GM12865 (cell line): ENCODE measurements at regions not wholly inside any gene's neighbourhood (a gene's known extent, or its start where the extent isn't known, plus 50 kb on each side); places are given as distances from the start of the nearest gene placed in this dataset.

Experiments
- DNase-seq: peaks from one replicate; pipeline ENCODE4 v3.0.0; 2010; ENCODE audit warnings: low read depth
- H3K4me3 ChIP-seq: 2 replicates; pipeline ENCODE4 v1.5.1; 2011; ENCODE audit warnings: mild to moderate bottlenecking, low read depth, low read length, control low read depth
- TF ChIP-seq, protein P1 (sequence below): IDR thresholded peaks from 2 replicates; pipeline ENCODE4 v1.5.1; 2011; ENCODE audit warnings: low read length, control low read depth, low read depth, inconsistent platforms; ENCODE audit not compliant: insufficient read depth; ENCODE audit errors: missing control alignments

DNA sequence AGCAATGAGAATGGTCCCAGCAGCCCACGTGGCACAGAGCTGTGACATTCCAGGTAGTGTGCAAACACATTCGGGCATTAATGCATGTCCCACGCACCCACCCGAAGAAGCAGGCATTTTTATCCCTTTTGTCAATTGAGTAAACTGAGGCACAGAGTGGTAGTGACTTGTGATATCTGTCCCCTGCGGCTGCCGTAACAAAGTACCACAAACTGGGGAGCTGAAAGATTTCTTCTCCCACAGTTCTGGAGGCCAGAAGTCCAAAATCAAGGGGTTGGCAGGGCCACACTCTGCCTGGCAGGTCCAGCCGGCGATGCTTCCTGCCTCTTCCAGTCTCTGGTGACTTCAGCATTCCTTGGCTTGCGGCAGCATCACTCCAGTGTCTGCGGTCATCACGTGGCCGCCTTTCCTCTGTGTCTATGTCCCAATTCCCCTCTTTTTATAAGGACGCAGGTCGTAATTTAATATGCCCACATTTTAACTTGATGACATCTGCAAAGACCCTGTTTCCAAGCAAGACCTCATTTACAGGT, 221.9 kb upstream of the GSE1 start:
- TF ChIP-seq, protein P1, sequence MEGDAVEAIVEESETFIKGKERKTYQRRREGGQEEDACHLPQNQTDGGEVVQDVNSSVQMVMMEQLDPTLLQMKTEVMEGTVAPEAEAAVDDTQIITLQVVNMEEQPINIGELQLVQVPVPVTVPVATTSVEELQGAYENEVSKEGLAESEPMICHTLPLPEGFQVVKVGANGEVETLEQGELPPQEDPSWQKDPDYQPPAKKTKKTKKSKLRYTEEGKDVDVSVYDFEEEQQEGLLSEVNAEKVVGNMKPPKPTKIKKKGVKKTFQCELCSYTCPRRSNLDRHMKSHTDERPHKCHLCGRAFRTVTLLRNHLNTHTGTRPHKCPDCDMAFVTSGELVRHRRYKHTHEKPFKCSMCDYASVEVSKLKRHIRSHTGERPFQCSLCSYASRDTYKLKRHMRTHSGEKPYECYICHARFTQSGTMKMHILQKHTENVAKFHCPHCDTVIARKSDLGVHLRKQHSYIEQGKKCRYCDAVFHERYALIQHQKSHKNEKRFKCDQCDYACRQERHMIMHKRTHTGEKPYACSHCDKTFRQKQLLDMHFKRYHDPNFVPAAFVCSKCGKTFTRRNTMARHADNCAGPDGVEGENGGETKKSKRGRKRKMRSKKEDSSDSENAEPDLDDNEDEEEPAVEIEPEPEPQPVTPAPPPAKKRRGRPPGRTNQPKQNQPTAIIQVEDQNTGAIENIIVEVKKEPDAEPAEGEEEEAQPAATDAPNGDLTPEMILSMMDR = no peak
- H3K4me3 ChIP-seq = no peak overlapping the region
- no peak for DNase-seq

DNA sequence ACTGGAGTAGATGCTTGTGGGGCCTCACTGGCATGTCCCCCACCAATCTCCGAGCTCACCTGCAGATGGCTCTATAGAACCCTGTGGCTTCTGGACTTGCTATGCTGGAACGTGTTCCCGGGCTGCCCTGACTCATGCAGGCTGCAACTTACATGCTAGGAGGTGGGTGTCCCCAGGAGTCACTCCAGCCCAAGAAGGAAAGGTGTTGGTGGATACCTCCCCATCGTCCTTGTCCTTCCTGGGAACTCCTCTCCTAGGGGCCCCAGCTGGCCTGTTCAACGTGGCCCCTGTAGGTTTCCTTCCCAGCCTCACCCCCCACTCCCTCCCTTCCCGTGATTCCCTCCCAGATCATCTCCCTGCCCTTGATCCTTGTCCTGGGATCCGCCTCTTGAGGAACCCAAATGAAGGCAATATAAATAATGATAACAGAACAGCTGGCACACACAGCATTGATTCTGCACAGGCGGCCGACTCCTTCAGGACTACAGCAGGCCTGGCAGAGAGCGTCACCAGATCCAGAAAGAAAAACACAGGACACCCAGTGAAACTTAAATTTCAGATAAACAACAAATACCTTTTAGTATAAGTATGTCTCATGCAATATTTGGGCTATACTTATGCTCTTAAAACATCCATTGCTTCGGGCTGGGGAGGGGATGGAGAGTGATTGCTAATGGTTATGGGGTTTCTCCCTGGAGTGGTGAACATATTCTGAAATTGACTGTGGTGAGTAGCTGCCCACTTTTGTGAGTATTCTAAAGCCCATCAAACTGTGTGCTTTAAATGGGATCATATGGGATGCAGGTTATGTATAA, 221.1 kb upstream of the GSE1 start:
- TF ChIP-seq, protein P1 = no peak
- H3K4me3 ChIP-seq = no peak overlapping the region
- DNase-seq = no peak

DNA sequence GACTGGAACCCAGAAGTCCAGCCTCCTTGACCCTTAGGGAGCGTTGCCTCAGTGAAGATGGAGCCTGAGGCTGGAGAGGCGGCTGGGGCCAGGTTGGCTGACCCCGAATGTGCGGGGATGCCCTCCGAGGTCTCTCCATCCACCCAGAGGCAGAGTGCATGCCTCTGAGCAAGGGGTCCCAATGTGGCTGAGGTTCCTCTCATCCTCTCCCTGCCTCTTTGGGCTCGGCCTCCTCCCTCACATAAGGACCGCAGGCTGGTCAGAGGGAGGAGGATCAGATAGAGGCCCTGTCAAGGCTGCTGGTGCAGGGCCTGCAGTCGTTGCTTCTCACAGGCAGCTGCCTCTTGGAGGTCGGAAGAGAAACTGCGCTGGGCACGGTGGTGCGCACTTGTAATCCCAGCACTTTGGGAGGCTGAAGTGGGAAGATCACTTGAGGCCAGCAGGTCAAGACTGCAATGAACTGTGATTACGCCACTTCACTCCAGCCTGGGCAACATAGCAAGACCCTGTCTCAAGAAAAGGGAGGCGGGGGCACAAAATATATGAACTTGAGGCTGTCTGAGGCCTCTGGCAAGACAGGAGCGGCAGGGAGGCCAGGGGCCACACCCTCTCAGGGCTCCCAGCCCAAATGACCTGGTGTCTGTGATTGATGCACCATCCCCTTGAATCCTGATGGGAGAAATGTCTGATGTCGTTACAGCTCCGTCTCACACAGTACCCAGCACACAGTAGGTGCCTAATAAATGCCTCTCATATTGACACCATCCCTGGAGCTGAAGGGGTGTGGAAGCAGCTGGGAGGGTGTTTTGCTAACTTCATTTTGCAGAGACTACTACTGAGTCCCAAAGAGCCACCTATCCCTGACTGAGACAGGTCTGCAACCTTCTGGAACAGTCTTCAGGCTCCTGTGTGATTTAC, 220.1 kb upstream of the GSE1 start:
- H3K4me3 ChIP-seq = no peak overlapping the region
- TF ChIP-seq, protein P1 = no peak
- DNase-seq = no peak

DNA sequence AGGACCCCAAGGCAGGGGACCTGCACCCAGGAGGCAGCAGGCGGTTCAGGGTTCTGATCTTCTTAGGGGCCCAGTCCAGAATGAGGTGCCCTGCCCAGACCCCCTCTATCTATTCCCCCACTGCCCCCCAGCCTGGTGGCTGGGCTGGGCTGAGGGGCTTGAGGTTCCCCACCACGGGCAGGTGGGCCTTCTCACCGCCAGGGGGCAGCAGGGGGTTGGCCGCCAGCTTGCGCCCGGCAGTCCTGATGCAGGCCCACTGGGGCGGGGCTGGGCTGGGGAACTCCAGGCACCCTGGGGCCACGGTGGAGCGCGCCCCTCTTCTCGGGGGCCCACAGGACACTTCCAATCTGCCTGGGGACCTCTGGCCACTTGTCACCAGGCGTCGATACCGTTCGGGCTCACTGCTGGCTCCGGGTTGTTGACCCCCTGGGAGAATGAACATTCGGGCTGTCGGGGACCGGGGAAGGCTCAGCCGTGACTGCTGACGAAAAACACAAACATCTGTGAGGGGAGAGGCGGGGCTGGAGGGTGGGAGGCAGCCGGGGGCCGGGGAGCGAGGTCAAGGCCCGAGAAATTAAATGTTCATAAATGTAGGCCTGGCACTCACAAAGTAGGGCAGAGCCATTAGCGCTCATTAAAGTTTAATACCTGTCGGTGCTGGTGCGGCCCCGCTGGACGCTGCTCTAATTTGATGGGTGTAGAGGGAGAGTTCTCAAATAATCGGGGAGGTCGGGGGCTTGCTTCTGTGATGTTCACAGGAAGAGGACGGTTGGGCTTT, 219.3 kb upstream of the GSE1 start:
- TF ChIP-seq, protein P1 = peak; percentile 86
- DNase-seq = peak; percentile 65
- no peak overlapping the region for H3K4me3 ChIP-seq

DNA sequence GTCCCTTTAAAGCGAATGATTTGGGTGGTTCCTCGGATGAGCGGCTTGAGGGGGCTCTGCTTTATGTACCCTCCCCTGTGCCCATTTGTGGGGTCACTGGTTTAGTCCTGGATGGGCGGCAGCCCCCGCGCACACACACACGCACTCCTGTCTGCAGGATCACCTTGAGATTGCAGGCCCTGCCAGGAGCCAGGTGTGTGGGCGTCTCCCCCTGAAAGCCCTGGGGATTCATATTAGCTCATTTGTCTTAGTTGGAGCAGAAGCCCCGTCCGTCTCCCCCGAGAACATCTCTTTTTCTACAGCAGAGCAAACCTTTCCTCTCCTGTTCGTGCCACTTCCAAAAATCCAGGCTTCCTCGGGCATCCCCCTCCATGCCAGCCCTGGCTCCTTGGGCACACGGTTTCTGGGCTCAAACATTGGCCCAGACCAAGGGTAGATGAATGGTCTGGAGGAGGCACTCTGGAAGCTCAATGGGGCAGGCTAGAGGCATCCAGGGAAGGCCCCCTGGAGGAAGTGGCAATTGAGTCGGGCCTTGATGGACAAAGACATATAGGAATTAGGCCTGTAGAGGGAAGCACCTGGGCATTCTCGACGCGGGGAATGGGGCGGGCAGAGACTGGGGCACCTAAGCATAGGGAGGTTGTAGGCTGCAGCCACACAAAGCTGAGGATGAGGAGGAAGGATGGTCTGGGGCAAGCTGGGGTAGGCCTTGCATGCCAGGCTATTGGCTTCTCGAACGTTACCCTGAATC, 218.5 kb upstream of the GSE1 start:
- no peak overlapping the region for H3K4me3 ChIP-seq
- no peak for DNase-seq
- TF ChIP-seq, protein P1 = no peak
